Keratinocyte (primary cell): ENCODE measurements at regions not wholly inside any gene's neighbourhood (a gene's known extent, or its start where the extent isn't known, plus 50 kb on each side); places are given as distances from the start of the nearest gene placed in this dataset.

Experiments used
- DNase-seq: peaks from one replicate; pipeline ENCODE4 v3.0.0-alpha.2; 2011; ENCODE audit warnings: low read depth, missing footprints, low spot score
- FAIRE-seq: peaks from 2 replicates; lab custom pipeline; 2011; peaks lifted over from hg19 to GRCh38; lab: Jason Lieb, UNC
- H2AFZ ChIP-seq: 2 replicates; pipeline ENCODE4 v1.6.0; 2012; ENCODE audit warnings: low read length, control low read depth, inconsistent platforms; ENCODE audit not compliant: control insufficient read depth
- H3K27ac ChIP-seq: 2 replicates; pipeline ENCODE4 v1.5.1; 2011; ENCODE audit warnings: low read length; ENCODE audit not compliant: control insufficient read depth, insufficient read depth
- H3K27me3 ChIP-seq: 3 replicates; pipeline ENCODE4 v1.6.0; 2011; ENCODE audit warnings: low read length; ENCODE audit not compliant: control insufficient read depth, insufficient read depth; ENCODE audit errors: extremely low read depth
- H3K36me3 ChIP-seq, 2 experiments: 2 replicates in 1 of 2; 3 replicates in 1 of 2; pipeline ENCODE4 v1.5.1; 2011; ENCODE audit warnings: low read length in 2 of 2, mild to moderate bottlenecking in 1 of 2; ENCODE audit not compliant: control insufficient read depth in 2 of 2, insufficient read depth in 2 of 2; ENCODE audit errors: extremely low read depth in 1 of 2
- H3K4me1 ChIP-seq: 3 replicates; pipeline ENCODE4 v1.5.1; 2011; ENCODE audit warnings: low read length; ENCODE audit not compliant: control insufficient read depth, insufficient read depth; ENCODE audit errors: extremely low read depth
- H3K4me2 ChIP-seq: 3 replicates; pipeline ENCODE4 v1.6.0; 2011; ENCODE audit warnings: low read depth, low read length; ENCODE audit not compliant: control insufficient read depth, insufficient read depth; ENCODE audit errors: extremely low read depth
- H3K4me3 ChIP-seq, 3 experiments: fragments of 200-600 bp in 1 of 3; sonication (generic) in 1 of 3; 2 replicates in 2 of 3; 3 replicates in 1 of 3; pipeline ENCODE4 v1.5.1; 2011 to 2016; ENCODE audit warnings: low read length in 3 of 3, mild to moderate bottlenecking in 3 of 3, control low read depth in 2 of 3, inconsistent platforms in 1 of 3, low read depth in 1 of 3, mixed read lengths in 1 of 3, mixed run types in 1 of 3, moderate library complexity in 1 of 3; ENCODE audit not compliant: control insufficient read depth in 2 of 3, insufficient read depth in 2 of 3; ENCODE audit errors: extremely low read depth in 1 of 3
- H3K79me2 ChIP-seq: 2 replicates; pipeline ENCODE4 v1.6.0; 2012; ENCODE audit warnings: low read length; ENCODE audit not compliant: control insufficient read depth, insufficient read depth
- H3K9ac ChIP-seq: 3 replicates; pipeline ENCODE4 v1.6.0; 2011; ENCODE audit warnings: low read length; ENCODE audit not compliant: control insufficient read depth, insufficient read depth; ENCODE audit errors: extremely low read depth
- H3K9me1 ChIP-seq: 3 replicates; pipeline ENCODE4 v1.6.0; 2011; ENCODE audit warnings: low read length; ENCODE audit not compliant: control insufficient read depth, insufficient read depth; ENCODE audit errors: extremely low read depth
- H3K9me3 ChIP-seq: 2 replicates; pipeline ENCODE4 v1.5.1; 2012; ENCODE audit warnings: low read depth, low read length; ENCODE audit not compliant: control insufficient read depth
- H4K20me1 ChIP-seq: 3 replicates; pipeline ENCODE4 v1.6.0; 2011; ENCODE audit warnings: low read length; ENCODE audit not compliant: control insufficient read depth, insufficient read depth; ENCODE audit errors: extremely low read depth
- EZH2 ChIP-seq: IDR thresholded peaks from one replicate; pipeline ENCODE4 v1.6.1; 2012; ENCODE audit warnings: inconsistent platforms, mild to moderate bottlenecking, low read length, moderate library complexity
- dilution Hi-C: fragments of 300-500 bp; cut with MboI; formaldehyde crosslinking; loops from one replicate; pipeline ENCODE4 v1.7.0; 2020; ENCODE audit warnings: low sequenced_read_pairs; ENCODE audit not compliant: extremely low pct_ligation_motif_present
- TF ChIP-seq, protein P1 (sequence below), 3 experiments: IDR thresholded peaks in 1 of 3; conservative IDR thresholded peaks in 1 of 3; optimal IDR thresholded peaks in 1 of 3; 2 replicates in 2 of 3; 3 replicates in 1 of 3; pipeline versions ENCODE3 to v1.5.1; 2011; ENCODE audit warnings: low read length in 3 of 3, mild to moderate bottlenecking in 3 of 3, moderate library complexity in 2 of 3, control low read depth in 1 of 3, inconsistent platforms in 1 of 3; ENCODE audit not compliant: insufficient read depth in 2 of 3; ENCODE audit errors: extremely low read depth in 1 of 3

DNA sequence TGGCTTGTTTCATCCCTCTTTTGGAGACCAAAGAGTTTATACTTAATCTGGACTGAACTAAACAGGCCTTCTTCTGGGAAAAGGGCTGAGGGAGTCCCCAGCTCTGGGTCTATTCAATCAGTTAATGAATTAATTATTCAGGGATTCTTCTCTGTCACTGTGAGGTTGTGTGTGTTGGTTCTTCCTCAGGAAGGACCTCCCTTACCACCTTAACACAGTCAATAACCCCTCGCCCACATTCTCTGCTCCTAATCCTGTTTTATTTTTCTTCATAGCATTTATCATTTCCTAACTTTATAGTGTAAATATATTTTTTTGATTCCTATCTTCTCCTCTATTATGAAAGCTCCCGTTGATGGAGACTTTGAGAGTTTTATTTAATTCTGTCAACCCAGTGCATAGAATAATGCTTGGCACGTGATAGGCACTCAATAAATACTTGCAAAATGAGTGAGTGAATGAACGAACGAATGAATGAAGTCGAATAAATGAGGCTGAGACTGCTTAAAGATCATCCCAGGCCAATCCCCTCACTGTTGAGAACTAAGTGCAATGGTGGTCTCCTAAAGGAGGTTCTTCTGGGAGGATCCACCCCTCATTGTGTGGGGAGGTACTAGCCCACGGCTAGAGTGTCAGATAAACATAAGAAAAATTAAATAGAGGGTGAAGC is 179.6 kb upstream of the JARID2 start:
- no peaks in the 10 kb centered on the region for H3K36me3 ChIP-seq
- H3K9ac ChIP-seq: peak overlapping the region; percentile 51
- dilution Hi-C loops: no loop called here
- no peak for FAIRE-seq
- TF ChIP-seq, protein P1, sequence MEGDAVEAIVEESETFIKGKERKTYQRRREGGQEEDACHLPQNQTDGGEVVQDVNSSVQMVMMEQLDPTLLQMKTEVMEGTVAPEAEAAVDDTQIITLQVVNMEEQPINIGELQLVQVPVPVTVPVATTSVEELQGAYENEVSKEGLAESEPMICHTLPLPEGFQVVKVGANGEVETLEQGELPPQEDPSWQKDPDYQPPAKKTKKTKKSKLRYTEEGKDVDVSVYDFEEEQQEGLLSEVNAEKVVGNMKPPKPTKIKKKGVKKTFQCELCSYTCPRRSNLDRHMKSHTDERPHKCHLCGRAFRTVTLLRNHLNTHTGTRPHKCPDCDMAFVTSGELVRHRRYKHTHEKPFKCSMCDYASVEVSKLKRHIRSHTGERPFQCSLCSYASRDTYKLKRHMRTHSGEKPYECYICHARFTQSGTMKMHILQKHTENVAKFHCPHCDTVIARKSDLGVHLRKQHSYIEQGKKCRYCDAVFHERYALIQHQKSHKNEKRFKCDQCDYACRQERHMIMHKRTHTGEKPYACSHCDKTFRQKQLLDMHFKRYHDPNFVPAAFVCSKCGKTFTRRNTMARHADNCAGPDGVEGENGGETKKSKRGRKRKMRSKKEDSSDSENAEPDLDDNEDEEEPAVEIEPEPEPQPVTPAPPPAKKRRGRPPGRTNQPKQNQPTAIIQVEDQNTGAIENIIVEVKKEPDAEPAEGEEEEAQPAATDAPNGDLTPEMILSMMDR (optimal IDR thresholded peaks at IDR 0.05 in 1 of 3, IDR thresholded peaks at IDR 0.05 in 1 of 3, conservative IDR thresholded peaks at IDR 0.05 in 1 of 3; ENCODE audit: extremely low read depth in 1 of 3, insufficient read depth in 2 of 3, low read length in 3 of 3): no peak
- TF ChIP-seq EZH2: no peak
- peak overlapping the region; percentile 75 for H2AFZ ChIP-seq
- H3K79me2 ChIP-seq: no peaks in the 10 kb centered on the region
- H3K9me3 ChIP-seq: no peaks in the 10 kb centered on the region
- peak overlapping the region; percentile 75 for H3K4me2 ChIP-seq
- H3K27ac ChIP-seq: peak overlapping the region; percentile 75
- H3K4me1 ChIP-seq: peaks cover 32% of the 10 kb centered on the region
- no peaks in the 10 kb centered on the region for H4K20me1 ChIP-seq
- no peaks in the 10 kb centered on the region for H3K27me3 ChIP-seq
- no peak for DNase-seq
- no peak overlapping the region for H3K4me3 ChIP-seq
- peaks cover 2% of the 10 kb centered on the region for H3K9me1 ChIP-seq

DNA sequence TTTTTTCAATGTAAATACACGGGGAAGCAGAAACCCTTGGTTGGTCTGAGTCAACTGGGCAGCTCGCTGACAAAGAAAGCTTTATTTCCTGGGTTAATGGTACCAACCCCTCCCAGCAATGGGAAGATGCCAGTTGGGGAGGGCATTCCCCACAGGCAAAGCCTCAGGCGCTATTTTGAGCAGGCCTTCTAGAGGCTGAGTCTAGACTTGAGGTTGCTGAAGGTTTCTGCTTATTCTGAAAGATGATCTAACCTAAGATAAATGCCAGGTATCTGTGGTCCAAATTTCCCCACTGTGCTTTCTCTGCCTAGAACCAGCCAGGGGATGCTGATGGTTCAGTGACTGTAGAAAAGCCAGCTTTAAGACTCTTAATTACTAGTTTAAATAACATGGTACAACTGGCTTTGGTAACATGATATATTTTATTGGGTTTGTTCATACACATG is 172.5 kb upstream of the JARID2 start:
- H3K27ac ChIP-seq: no peak overlapping the region

More for the DNA sequence above, 172.5 kb upstream of the JARID2 start:
- DNase-seq (peak; percentile 75), FAIRE-seq (peak; percentile 9)
- Histone ChIP-seq H3K4me1 (peaks cover 2% of the 10 kb centered on the region), H3K4me3 (no peak overlapping the region), H2AFZ (no peak overlapping the region), H3K9me3 (no peaks in the 10 kb centered on the region), H4K20me1 (no peaks in the 10 kb centered on the region), H3K9me1 (no peaks in the 10 kb centered on the region), H3K36me3 (no peaks in the 10 kb centered on the region), H3K27me3 (no peaks in the 10 kb centered on the region), H3K4me2 (no peak overlapping the region), H3K9ac (no peak overlapping the region), H3K79me2 (no peaks in the 10 kb centered on the region)
- TF ChIP-seq EZH2: no peak
- TF ChIP-seq, protein P1 (optimal IDR thresholded peaks at IDR 0.05 in 1 of 3, IDR thresholded peaks at IDR 0.05 in 1 of 3, conservative IDR thresholded peaks at IDR 0.05 in 1 of 3; ENCODE audit: extremely low read depth in 1 of 3, insufficient read depth in 2 of 3, low read length in 3 of 3): no peak
- dilution Hi-C loops: no loop called here
